T1000 (cell line): ENCODE measurements at regions not wholly inside any gene's neighbourhood (a gene's known extent, or its start where the extent isn't known, plus 50 kb on each side); places are given as distances from the start of the nearest gene placed in this dataset.

ENCODE experiments used
- DNase-seq: peaks from one replicate; lab custom pipeline; 2025; ENCODE audit warnings: mixed read lengths; lab: John Stamatoyannopoulos, UW

DNA sequence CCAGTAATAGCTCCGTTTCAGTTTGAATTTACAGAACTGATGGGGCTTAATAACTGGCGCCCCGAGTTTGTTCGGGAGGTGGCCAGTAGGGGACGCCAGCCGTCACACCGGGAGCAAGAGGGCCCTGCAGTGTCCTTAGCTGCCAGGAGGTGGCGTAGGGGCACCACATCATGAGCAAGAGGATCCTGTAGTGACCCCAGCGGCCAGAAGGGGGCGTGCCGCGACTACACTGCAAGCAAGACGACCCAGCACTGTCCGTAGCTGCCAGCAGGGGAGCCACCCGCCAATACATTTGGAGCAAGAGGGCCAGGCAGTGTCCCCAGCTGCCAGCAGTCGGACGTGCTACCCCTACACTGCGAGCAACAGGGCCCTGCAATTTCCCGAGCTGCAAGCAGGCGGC lies 663.7 kb upstream of the B3GAT1 start:
- DNase-seq = no peak

DNA sequence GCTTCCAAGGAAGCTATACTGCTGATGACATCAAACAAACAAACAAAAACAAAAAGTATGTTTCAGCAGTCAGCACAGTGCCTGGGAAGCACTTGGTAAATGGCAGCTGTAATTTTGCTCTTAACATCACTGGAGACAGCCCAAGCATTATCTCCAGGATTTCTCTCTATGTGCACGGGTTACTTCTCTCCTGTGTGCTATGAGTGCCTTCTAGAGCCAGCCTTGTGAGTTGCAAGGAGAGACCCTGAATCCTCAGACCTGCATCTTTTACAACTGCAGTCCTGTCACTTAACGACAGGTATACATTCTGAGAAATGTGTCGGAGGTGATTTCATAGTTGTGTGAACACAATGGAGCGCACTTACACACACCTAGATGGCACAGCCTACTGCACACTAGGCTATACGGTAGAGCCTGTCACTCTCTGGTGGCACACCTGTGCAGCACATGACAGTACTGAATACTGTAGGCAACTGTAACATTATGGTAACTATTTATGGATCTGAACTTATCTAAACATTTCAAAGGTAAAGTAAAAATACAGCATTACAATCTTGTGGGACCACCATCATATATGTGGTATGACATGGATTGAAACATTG lies 662.5 kb upstream of the B3GAT1 start:
- DNase-seq = no peak

DNA sequence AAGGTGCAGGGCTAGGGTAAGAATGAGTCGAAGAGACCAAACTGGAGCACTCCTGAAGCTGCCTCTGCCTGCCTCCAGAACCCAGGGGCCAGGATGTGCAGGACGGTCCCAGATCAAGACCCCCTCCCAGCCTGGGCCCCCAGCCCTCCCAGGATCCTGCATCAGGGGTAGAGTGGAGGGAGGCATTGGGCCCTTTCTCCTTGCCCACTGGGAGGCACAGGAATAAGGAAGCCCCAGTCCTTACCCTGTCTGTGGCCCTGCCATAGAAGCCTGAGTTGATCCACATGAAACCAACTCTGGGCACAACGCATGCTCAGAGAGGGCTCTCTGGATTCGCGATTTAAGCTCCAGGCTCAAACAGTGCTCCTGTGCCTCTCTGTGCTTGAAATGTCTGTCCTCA lies 661.8 kb upstream of the B3GAT1 start:
- no peak for DNase-seq

DNA sequence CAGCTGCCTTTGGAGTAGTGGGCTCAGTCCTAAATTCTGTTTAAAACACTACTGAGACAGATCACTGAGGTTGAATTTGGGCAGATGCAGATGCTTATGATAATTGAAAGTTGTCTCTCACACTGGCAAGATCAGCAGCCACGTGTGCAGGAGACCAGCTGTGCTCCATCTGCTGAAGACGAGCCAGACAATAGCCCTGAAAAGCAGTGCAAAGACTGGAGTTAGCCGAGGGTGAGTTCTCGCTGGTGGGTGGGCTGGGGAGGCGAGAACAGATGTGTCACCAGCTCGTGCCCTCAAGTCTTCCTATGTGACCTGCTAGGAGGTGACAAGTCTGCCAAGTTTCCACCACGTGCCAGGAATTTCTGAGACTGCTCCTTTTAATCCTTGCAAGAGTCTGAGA lies 661.3 kb upstream of the B3GAT1 start:
- no peak for DNase-seq

DNA sequence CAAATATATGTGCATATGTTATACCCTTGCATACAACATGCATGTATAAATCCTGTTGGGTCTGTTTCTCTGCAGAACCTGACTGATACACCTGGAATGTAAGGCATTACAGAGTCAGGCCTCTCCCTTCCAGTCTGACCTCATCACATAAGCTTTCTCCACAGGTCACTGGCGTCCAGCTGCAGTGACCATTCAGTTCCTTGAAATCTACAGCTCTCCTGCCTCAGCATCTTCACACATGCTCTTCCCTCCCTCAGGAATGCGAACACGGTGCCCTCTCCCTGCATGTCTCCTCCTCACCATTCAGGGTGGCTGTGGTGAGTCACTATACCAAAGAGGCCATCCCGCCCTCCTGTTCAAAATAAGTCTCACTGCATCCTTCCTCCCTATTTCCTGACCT lies 657.8 kb upstream of the B3GAT1 start:
- no peak for DNase-seq

DNA sequence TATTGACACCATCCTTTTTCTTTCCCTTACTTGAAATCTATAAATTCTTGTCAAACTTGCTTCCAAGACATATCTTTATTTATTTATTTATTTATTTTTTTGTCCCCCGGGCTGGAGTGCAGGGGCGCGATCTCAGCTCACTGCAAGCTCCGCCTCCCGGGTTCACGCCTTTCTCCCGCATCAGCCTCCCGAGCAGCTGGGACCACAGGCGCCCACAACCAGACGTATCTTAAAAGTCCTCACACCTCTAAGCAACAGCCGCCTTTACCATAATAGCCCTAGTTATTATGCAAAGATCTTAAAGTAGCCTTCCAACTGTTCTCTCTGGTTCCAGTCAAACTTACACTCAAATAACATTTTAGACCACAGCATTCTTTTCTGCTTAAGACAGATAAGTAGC lies 657.0 kb upstream of the B3GAT1 start:
- DNase-seq = no peak

DNA sequence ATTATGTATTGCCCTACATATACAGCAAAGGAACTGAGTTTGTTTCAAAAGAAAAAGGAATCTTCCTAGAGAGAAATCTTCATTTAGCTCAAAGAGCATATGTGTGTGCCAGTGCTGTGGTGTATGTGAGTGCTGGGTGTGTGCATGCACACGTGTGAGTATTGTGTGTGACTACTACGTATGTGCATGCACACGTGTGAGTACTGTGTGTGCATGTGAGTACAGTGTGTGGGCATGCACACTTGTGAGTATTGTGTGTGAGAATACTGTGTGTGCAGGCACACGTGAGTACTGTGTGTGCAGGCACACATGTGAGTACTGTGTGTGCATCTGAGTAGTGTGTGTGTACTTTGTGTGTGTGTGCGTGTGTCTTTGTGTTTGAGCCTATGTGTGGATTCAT lies 651.0 kb upstream of the B3GAT1 start:
- no peak for DNase-seq

DNA sequence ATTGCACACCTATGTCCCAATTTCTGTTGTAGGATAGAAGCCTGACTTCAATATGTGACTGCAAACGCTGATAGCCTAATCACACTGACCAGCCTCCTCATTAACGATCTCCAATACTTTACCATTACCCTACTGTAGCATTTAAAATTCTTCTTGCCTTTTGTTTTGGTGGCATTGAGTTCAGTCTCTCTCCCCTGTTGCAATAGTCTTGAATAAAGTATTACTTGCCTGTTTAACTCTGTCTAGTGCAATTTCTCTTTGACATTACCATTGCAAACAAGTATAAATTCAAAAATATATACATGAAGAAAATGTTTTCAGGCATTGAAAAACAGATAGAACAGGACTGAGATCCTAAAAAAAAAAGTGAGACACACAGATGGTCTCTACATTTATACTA lies 649.1 kb upstream of the B3GAT1 start:
- no peak for DNase-seq

DNA sequence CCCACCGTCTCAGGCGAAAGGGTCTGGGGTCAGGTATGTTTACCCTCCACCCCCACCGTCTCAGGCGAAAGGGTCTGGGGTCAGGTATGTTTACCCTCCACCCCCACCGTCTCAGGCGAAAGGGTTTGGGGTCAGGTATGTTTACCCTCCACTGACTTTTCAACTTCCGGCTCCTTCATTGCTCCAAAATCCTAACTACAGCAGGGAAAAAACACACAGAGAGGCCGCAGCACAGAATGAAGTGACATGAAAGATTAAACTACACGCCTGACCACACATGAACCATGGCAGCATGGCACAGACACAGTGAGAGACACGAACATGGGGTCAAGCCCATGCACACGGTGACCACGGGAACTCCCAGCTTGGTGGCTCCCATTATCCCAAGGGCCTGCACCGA lies 634.9 kb upstream of the B3GAT1 start:
- DNase-seq = no peak

DNA sequence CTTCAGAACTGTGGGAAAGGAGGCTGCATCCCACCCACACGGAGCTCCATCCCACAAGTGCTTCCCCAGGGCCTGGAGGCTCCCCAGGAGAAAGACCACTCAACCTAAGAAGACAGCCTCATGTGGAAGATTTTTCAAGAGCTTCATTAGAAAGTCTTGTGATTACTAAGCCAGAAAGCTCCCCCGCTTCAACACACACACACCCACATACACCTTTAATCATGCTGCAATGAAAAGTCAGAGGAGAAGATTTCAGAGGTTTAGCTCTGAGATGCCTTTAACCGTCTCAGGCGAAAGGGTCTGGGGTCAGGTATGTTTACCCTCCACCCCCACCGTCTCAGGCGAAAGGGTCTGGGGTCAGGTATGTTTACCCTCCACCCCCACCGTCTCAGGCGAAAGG lies 634.5 kb upstream of the B3GAT1 start:
- DNase-seq = no peak

DNA sequence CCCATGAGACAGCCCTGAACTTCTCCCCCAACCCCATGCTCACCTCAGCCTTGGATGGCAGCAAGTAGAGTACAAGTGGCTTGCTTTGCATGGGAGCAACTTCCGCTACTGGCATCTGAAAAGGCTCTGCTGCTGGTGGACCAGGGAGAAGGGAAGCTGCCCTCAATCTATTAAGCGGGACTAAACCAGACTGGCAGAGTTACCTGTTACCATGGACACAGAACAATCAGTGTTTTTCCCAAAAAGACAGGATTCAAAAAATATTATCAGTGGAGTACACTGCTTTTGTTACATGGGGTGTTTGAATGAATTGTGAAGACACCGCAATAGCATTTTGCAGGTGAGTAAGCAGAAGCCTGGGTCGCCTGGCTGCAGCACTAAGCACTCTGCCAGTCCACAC lies 631.4 kb upstream of the B3GAT1 start:
- DNase-seq = no peak

DNA sequence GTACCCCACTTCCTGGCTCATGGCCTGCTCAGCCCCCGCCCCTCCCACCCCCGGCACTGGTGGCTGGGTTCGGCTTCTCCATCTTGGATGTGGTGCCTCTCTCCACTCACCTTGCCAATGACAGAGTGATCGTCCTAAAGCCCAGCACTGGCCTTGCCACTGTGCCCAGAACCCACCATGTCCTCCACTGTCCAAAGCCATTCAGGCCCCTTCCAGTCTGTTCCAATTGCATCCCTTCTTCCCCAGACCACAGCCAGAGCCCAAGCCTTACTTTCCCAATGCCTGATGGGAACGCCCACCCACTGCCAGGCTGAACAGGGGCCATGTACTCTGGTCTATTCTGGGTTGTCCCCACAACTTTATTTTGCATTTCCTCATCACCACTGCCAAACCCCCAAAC lies 625.8 kb upstream of the B3GAT1 start:
- DNase-seq = no peak

DNA sequence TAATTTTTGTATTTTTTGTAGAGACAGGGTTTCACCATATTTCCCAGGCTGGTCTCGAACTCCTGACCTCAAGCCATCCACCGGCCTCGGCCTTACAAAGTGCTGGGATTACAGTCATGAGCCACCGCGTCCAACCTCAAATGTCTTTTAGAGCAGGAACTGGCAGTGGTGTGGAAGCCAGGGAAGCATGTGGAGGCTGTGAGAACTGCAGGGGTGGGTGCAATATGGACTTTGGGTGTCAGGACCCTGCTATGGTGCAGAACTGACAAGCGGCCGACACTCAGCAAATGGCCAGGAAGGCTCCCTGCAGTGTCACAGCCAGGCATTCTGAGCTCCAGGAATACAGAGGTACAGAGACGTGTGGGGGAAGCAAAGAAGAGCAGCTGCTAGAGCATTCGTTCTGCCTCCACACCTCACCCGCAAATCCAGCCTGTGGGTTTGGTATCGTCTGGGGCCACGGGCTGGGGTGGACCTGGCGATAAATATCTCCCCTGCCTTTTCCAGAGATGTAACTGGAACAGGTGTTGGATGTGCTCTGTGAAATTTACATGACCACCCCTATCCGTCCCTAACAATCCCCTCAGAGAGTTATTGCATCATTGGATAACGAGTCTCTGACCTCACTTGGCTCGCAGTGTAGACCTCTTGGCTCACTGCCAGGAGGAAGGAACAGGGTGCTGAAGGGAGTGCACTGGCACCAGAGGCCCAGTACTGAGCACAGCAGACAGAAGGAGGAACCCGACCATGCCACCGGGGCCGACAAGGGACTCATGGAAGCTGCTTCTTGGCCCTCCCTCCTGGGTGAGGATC lies 624.7 kb upstream of the B3GAT1 start:
- DNase-seq = no peak

DNA sequence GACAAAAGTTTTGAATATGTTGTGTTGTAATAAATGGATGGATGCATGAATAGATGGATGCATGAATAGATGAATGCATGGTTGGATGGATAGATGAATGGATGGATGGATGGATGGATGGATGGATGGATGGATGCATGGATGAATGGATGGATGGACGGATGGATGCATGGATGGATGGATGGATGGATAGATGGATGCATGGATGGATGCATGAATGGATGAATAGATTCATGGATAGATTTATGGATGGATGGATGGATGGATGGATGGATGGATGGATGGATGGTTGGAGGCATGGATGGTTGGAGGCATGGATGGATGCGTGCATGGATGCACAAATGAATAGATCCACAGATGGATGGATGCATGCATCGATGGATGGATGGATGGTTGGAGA lies 623.2 kb upstream of the B3GAT1 start:
- DNase-seq = no peak

DNA sequence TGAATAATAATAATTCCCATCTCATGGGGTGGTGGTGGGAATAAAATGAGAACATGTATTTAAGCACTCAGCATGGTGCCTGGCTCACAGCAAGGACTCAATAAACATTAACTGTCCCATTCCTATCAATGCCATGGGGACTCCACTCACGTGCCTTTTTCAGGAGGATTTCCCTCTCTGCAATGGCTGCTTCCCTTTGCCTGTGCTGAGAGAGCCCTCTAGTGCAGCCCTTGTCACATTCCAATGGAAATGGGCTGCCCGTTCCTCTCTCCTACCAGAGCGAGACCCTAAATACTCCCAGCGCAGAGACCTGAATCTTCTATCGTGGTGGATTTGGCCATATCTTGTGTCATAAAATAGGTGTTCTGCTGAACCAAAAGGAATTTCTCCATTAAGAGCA lies 621.5 kb upstream of the B3GAT1 start:
- DNase-seq = no peak

DNA sequence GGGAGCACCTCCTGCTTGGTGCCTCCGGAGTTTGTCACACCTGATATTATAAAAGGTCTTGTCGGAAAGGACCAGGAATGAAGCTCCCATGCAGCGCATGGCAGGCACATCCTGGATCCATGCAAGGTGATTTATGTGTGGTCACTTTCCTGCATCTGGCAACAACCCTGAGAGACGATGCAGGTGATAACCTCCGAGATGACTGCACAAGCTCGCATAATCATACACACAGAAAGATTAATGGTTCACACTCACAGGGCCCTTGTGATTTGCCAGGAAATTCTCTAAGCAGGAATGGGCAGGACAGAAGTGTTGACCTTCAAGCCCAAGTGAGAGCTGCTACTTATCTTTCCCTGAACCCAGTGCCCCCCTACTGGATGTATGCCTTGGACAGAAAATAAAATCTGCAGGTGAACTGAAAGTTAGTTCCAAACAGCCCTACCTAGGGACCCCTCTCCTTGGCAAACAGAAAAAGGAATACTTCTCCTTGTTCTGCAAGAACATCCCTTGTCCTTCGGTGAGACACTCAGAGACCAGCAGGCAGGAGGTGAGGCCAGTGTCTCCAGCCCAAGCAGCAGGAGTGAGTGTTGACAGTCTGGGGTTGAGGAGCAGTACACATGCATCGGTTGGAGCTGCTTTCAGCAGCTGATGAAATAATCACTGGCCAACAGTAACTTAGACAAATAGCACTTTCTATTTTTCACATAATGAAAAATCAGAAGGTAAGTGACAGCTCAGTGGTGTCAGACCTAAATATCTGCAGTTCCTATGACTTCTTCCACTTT lies 619.4 kb upstream of the B3GAT1 start:
- no peak for DNase-seq

DNA sequence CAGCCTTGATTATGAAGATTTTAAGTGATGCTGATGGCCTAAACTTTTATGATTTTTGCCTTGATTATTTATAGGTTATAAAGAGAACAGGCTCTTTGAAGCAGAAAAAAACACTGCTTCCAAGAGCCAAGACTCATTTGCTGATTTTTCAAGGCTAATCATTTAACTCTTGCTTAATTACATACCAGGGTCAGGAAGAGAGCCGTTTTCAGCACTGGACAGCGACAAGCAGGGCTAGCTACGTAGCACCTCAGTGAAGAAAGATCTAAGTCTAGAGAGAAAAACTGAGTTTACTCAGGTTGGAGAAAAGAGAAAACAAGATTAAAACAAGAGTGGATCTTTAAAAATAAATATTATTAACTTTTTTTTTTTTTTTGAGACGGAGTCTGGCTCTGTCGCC lies 615.4 kb upstream of the B3GAT1 start:
- DNase-seq = no peak

DNA sequence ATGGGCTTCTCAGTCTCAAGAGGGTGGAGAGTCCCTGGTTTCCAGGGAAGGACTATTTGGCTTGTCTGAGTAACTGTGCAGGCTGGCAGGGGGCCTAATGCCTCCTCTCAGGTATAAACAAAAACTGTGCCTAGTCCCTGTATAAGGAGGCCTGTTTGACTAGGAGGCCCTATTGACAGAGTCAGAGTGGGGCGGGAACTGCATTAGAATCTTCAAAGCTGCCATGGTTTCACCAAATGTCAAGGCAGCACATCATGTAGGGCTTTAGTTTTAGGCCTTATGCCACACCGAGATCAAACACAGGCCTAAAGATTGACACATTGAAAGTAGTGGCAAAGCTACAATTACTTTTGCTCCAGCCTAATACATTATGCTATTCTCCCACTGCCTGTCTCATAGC lies 611.5 kb upstream of the B3GAT1 start:
- DNase-seq = no peak

DNA sequence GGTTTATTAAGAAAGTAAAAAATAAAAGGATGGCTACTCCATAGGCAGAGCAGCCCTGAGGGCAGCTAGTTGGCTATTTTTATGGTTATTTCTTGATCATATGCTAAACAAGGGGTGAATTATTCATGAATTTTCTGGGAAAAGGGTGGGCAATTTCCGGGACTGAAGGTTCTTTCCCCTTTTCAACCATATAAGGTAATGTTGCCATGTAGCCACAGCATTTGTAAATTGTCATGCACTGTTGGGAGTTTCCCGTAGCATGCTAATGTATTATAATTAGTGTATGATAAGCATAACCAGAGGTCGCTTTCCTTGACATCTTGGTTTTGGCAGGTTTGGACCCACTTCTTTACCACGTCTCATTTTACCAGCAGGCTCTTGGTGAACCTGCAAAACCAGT lies 610.4 kb upstream of the B3GAT1 start:
- no peak for DNase-seq

DNA sequence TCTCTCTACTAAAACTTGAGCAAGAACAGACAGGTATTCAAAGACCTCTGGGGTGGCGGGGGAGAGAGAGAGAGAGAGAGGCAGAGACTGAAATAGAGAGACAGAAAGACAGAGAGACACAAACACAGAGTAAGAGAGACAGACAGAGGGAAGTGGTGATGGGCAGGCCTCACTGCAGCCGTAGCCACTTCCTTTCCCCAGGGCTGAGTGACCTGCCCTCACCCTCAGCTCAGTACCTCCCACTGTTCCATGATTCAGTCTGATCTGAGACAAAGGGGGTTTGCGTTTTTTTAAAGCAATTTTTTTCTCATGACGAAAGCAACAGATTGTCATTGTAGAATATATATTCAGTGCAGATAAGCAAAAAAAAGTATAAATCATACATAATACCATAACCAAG lies 607.9 kb upstream of the B3GAT1 start:
- no peak for DNase-seq

DNA sequence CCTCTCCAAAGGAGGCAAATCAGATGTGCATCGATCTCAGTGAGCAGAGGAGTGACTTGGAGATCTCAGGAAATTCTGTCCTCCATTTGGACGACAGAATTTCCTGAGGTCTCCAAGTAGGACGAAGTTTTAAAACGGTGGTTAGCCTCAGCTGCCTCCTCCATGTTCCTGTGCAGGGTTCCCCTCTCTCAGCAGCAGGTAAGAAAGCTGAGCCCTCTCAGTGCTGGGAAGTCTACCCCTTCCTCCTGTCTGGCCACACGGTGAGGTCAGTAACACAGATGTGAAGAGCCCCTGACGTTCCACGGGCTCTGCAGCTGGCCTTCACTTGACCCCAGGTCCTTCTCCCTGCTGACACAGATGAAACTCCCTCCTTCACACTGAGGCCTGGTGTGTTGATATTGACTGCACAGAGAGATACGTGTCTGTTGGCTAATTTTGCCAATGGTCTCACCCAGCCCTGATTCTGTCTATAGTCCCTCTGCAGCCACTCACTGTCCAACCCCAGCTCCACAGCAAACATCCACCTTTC lies 607.4 kb upstream of the B3GAT1 start:
- no peak for DNase-seq

DNA sequence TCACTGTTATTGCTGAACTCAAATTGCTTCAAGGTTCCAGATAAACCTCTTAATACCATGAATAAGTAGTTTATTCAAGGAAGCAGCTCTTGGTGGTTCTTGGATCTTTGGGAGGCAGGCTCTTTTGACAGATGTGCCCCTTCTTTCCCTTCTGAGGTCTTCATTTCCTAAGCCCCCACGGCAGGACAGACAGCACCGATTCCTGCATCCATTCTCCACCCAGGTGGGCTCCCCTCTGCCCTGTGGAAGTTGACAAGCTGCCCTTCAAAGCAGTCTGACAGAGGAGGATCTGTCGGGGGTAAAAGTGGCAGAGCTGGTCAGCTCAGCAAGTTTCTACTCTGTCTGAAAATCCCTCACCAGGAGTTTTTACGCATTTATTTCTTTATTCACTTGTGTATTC lies 605.3 kb upstream of the B3GAT1 start:
- DNase-seq = no peak

DNA sequence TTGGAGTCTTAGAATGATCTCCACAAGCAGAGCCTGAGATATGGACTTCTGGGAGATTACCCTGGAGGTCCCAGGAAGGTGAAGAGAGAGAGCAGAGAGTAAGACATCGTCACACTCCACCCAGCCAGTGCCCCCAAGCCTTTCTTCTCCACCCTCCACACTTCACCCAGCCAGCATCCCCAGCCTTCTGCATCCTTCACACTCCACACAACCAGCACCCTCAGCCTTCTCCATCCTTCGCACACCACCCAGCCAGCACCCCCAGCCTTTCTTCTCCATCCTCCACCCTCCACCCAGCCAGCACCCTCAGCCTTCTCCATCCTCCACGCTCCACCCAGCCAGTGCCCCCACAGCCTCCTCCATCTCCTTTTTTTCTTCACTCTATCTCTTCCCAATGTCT lies 603.9 kb upstream of the B3GAT1 start:
- DNase-seq = no peak
